ENCODE measurements at regions not wholly inside any gene's neighbourhood (a gene's known extent, or its start where the extent isn't known, plus 50 kb on each side); places are given as distances from the start of the nearest gene placed in this dataset.

DNA sequence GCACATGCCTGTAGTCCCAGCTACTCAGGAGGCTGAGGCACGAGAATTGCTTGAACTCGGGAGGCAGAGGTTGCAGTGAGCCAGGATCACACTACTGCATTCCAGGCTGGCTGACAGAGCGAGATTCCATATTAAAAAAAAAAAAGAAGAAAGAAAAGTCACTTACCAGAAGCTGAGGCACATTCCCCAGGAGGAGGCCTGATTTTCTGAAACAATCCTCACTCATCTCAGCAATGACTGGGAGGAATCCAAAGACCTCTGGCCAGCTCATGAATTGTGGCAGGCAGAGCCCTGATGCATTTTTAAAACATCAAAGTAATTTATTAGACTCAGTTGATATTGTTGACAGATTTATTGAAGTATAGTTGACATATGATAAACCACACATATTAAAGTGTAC, 206.3 kb downstream of the FOXO1 start:
- Histone ChIP-seq H3K4me3 (ENCODE audit: low read length) (no peak overlapping the region), H3K27me3 (ENCODE audit: control insufficient read depth in 1 of 2, insufficient read depth in 2 of 2, low read length in 2 of 2) (no peaks in the 10 kb centered on the region), H3K36me3 (ENCODE audit: insufficient read depth, low read length) (no peaks in the 10 kb centered on the region), H3K4me1 (ENCODE audit: insufficient read depth, low read length) (no peaks in the 10 kb centered on the region), H3K9me3 (ENCODE audit: control insufficient read depth in 1 of 2, insufficient read depth in 1 of 2, low read length in 2 of 2) (no peaks in the 10 kb centered on the region), H3K27ac (ENCODE audit: low read depth in 1 of 2, low read length in 2 of 2) (no peak overlapping the region)
- CTCF ChIA-PET, result no interaction called here
- POLR2A ChIA-PET, result no interaction called here
- DNase-seq (no peak), ATAC-seq (ENCODE audit: poor library complexity) (no peak)
- Mint-ChIP-seq H3K36me3 (ENCODE audit: low read depth) (no peaks in the 10 kb centered on the region), H3K9me3 (no peaks in the 10 kb centered on the region), H3K27ac (no peak overlapping the region), H3K27me3 (no peaks in the 10 kb centered on the region), H3K4me1 (ENCODE audit: low read depth) (peaks cover 9% of the 10 kb centered on the region), H3K4me3 (no peak overlapping the region)
- intact Hi-C loops (cut with DNase I, micrococcal nuclease), result no loop called here
- TF ChIP-seq, protein P1, sequence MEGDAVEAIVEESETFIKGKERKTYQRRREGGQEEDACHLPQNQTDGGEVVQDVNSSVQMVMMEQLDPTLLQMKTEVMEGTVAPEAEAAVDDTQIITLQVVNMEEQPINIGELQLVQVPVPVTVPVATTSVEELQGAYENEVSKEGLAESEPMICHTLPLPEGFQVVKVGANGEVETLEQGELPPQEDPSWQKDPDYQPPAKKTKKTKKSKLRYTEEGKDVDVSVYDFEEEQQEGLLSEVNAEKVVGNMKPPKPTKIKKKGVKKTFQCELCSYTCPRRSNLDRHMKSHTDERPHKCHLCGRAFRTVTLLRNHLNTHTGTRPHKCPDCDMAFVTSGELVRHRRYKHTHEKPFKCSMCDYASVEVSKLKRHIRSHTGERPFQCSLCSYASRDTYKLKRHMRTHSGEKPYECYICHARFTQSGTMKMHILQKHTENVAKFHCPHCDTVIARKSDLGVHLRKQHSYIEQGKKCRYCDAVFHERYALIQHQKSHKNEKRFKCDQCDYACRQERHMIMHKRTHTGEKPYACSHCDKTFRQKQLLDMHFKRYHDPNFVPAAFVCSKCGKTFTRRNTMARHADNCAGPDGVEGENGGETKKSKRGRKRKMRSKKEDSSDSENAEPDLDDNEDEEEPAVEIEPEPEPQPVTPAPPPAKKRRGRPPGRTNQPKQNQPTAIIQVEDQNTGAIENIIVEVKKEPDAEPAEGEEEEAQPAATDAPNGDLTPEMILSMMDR (IDR thresholded peaks at IDR 0.05), result no peak

DNA sequence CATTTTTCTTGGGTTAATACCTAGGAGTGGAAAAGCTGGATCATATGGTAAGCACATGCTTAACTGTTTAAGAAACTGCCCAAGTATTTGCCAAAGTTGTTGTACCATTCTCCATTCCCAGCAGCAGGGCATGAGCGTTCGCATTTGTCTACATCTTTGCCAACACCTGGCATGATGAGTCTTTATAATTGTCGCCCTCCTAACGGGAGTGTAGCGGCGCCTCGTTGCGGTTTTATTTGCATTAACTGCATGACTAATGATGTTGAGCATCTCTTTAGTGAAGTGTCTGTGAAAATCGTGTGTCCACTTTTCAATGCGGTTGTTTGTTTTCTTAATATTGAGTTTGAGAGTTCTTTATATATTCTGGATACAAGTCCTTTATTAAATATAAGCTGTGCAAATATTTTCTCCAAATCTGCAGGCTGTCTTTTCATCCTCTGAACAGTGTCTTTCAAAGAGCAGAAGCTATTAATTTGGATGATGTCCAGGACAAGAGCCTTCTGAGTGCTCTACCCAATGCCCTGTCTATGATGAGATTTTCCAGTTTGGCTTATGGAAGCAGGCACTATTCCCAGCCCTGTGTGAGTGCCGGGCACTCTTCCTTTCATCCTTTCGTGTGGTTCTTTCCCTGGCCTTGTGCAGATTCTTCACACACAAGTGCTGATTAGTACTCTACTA, 202.0 kb downstream of the FOXO1 start:
- Histone ChIP-seq H3K4me1 (ENCODE audit: insufficient read depth, low read length) (no peaks in the 10 kb centered on the region), H3K4me3 (ENCODE audit: low read length) (no peak overlapping the region), H3K27ac (ENCODE audit: low read depth in 1 of 2, low read length in 2 of 2) (no peak overlapping the region), H3K9me3 (ENCODE audit: control insufficient read depth in 1 of 2, insufficient read depth in 1 of 2, low read length in 2 of 2) (no peaks in the 10 kb centered on the region), H3K27me3 (ENCODE audit: control insufficient read depth in 1 of 2, insufficient read depth in 2 of 2, low read length in 2 of 2) (no peaks in the 10 kb centered on the region), H3K36me3 (ENCODE audit: insufficient read depth, low read length) (no peaks in the 10 kb centered on the region)
- Mint-ChIP-seq H3K27ac (no peak overlapping the region), H3K4me1 (ENCODE audit: low read depth) (peaks cover 5% of the 10 kb centered on the region), H3K27me3 (no peaks in the 10 kb centered on the region), H3K9me3 (no peaks in the 10 kb centered on the region), H3K36me3 (ENCODE audit: low read depth) (no peaks in the 10 kb centered on the region), H3K4me3 (no peak overlapping the region)
- ATAC-seq (ENCODE audit: poor library complexity) (no peak), DNase-seq (no peak)
- ChIA-PET POLR2A (no interaction called here), CTCF (no interaction called here)
- TF ChIP-seq, protein P1 (IDR thresholded peaks at IDR 0.05), result no peak
- intact Hi-C loops (cut with DNase I, micrococcal nuclease), result no loop called here

DNA sequence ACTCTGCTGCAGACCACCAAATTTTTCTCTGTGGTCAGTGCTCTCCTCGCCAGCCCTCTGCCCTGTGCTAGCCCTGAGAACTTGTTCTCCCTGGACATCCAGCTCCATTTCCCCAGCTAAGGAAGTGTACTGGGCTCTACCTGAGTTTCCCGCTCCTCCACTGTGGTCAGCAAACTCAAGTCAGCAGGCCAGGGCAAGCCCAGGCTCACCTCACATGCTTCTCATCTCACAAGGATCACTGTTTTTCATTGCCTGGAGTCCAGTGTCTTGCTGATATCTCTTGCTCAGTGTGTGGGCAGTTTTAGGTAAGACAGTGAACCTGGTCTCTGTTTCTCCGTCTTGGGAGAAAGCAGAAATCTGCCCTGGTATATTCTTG, 201.4 kb downstream of the FOXO1 start:
- H3K4me1 Mint-ChIP-seq (ENCODE audit: low read depth), result peaks cover 5% of the 10 kb centered on the region
- Histone ChIP-seq H3K36me3 (ENCODE audit: insufficient read depth, low read length) (no peaks in the 10 kb centered on the region), H3K4me3 (ENCODE audit: low read length) (no peak overlapping the region), H3K9me3 (ENCODE audit: control insufficient read depth in 1 of 2, insufficient read depth in 1 of 2, low read length in 2 of 2) (no peaks in the 10 kb centered on the region), H3K27me3 (ENCODE audit: control insufficient read depth in 1 of 2, insufficient read depth in 2 of 2, low read length in 2 of 2) (no peaks in the 10 kb centered on the region), H3K4me1 (ENCODE audit: insufficient read depth, low read length) (no peaks in the 10 kb centered on the region), H3K27ac (ENCODE audit: low read depth in 1 of 2, low read length in 2 of 2) (no peak overlapping the region)
- CTCF ChIA-PET, result no interaction called here
- DNase-seq, result no peak
- H3K9me3 Mint-ChIP-seq, result no peaks in the 10 kb centered on the region
- no peak overlapping the region for H3K27ac Mint-ChIP-seq
- TF ChIP-seq, protein P1 (IDR thresholded peaks at IDR 0.05), result no peak
- H3K4me3 Mint-ChIP-seq, result no peak overlapping the region
- no peak for ATAC-seq (ENCODE audit: poor library complexity)
- H3K27me3 Mint-ChIP-seq, result no peaks in the 10 kb centered on the region
- intact Hi-C loops (cut with DNase I, micrococcal nuclease), result no loop called here
- no peaks in the 10 kb centered on the region for H3K36me3 Mint-ChIP-seq (ENCODE audit: low read depth)
- POLR2A ChIA-PET, result no interaction called here
